Prostate gland (tissue), 2 donors: ENCODE measurements at regions not wholly inside any gene's neighbourhood (a gene's known extent, or its start where the extent isn't known, plus 50 kb on each side); places are given as distances from the start of the nearest gene placed in this dataset.

Source experiments
- DNase-seq: peaks from one replicate; pipeline ENCODE4 v3.0.0-alpha.2; 2019; ENCODE audit warnings: low spot score
- H3K27ac ChIP-seq, 2 donors: fragments of 200-600 bp; sonication (generic); 2 replicates each; pipeline ENCODE4 v1.5.1; 2017 to 2019
- H3K27me3 ChIP-seq: fragments of 200-600 bp; sonication (generic); replicated peaks from 2 replicates; pipeline ENCODE4 v1.5.1; 2019; ENCODE audit not compliant: insufficient read depth
- H3K36me3 ChIP-seq, 2 donors: fragments of 200-600 bp; sonication (generic); 1 replicate in 1 of 2; 2 replicates in 1 of 2; pipeline versions ENCODE4 v1.5.1 to v1.8.1; 2017 to 2019
- H3K4me1 ChIP-seq: fragments of 200-600 bp; sonication (generic); replicated peaks from 2 replicates; pipeline ENCODE4 v1.5.1; 2019
- H3K4me3 ChIP-seq, 2 donors: fragments of 200-600 bp; sonication (generic); 2 replicates each; pipeline ENCODE4 v1.5.1; 2017 to 2019
- H3K9me3 ChIP-seq: fragments of 200-600 bp; sonication (generic); 2 replicates; pipeline ENCODE4 v1.5.1; 2017
- POLR2A ChIP-seq: fragments of 450-650 bp; IDR thresholded peaks from one replicate; pipeline ENCODE4 v1.6.1; 2016; ENCODE audit warnings: antibody characterized with exemption, mild to moderate bottlenecking
- POLR2AphosphoS5 ChIP-seq: sonication (generic); formaldehyde crosslinking; IDR thresholded peaks from one replicate; pipeline ENCODE4 v1.6.1; 2017; ENCODE audit warnings: antibody characterized with exemption
- WGBS: methylation state at CpG from one replicate; pipeline ENCODE4 v1.1.5; 2018; 5-methylcytosine and 5-hydroxymethylcytosine counted together
- intact Hi-C: fragments of 100-400 bp; cut with DNase I; formaldehyde crosslinking; loops from one replicate; pipeline ENCODE4 v1.14.2; 2022
- TF ChIP-seq, protein P1 (sequence below), 4 experiments: fragments of 200-600 bp in 2 of 4; fragments of 450-650 bp in 2 of 4; sonication (generic) in 2 of 4; IDR thresholded peaks; 1 replicate in 3 of 4; 2 replicates in 1 of 4; pipeline ENCODE4 v1.5.1; 2016 to 2019; ENCODE audit warnings: antibody characterized with exemption in 4 of 4, mild to moderate bottlenecking in 2 of 4, moderate library complexity in 2 of 4

GRCh38 chr6:126792340-126793085 lies 326.0 kb upstream of the RSPO3 start:
- no peaks in the 10 kb centered on the region for H3K27me3 ChIP-seq
- H3K4me1 ChIP-seq = no peaks in the 10 kb centered on the region
- TF ChIP-seq POLR2AphosphoS5 (no peak), POLR2A (no peak)
- TF ChIP-seq, protein P1, sequence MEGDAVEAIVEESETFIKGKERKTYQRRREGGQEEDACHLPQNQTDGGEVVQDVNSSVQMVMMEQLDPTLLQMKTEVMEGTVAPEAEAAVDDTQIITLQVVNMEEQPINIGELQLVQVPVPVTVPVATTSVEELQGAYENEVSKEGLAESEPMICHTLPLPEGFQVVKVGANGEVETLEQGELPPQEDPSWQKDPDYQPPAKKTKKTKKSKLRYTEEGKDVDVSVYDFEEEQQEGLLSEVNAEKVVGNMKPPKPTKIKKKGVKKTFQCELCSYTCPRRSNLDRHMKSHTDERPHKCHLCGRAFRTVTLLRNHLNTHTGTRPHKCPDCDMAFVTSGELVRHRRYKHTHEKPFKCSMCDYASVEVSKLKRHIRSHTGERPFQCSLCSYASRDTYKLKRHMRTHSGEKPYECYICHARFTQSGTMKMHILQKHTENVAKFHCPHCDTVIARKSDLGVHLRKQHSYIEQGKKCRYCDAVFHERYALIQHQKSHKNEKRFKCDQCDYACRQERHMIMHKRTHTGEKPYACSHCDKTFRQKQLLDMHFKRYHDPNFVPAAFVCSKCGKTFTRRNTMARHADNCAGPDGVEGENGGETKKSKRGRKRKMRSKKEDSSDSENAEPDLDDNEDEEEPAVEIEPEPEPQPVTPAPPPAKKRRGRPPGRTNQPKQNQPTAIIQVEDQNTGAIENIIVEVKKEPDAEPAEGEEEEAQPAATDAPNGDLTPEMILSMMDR (IDR thresholded peaks at IDR 0.05) = no peak
- no peaks in the 10 kb centered on the region for H3K9me3 ChIP-seq
- intact Hi-C loops = no loop called here
- H3K27ac ChIP-seq = peak overlapping the region in 1 of 2 donors; percentile 1
- H3K4me3 ChIP-seq = no peak overlapping the region
- no peak for DNase-seq
- WGBS = 50% methylated on average over 5 of the region's 5 CpGs
- H3K36me3 ChIP-seq = no peaks in the 10 kb centered on the region

DNA sequence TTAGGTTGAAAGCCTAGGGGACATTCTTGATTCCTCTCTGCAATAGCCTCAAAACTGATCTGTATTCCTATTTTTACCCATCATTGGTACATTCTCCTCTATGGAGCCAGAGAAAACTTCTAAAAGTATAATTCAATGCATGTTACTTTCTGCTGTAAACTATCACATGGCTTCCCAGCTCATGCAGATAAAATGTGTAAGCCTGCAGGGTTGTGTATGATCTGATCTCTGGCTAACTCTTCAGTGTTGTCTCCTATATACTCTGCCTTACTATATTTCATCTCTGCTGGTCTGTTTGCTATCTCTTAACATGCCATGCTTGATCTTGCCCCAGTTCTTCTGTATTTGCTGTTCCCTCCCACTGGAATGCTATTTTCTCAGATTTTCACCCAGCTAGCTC lies 323.3 kb upstream of the RSPO3 start:
- no peaks in the 10 kb centered on the region for H3K4me1 ChIP-seq
- intact Hi-C loops = no loop called here
- DNase-seq = no peak
- H3K27ac ChIP-seq = no peak overlapping the region
- no peaks in the 10 kb centered on the region for H3K27me3 ChIP-seq
- no peak overlapping the region for H3K4me3 ChIP-seq
- TF ChIP-seq, protein P1 (IDR thresholded peaks at IDR 0.05) = no peak
- no peak for TF ChIP-seq POLR2A
- no peak for TF ChIP-seq POLR2AphosphoS5
- H3K36me3 ChIP-seq = no peaks in the 10 kb centered on the region
- no peaks in the 10 kb centered on the region for H3K9me3 ChIP-seq

- TF ChIP-seq POLR2A (no peak), POLR2AphosphoS5 (no peak)
- TF ChIP-seq, protein P1 (IDR thresholded peaks at IDR 0.05) = no peak
- Histone ChIP-seq H3K27me3 (no peaks in the 10 kb centered on the region), H3K27ac (no peak overlapping the region), H3K4me3 (no peak overlapping the region), H3K36me3 (no peaks in the 10 kb centered on the region), H3K9me3 (no peaks in the 10 kb centered on the region), H3K4me1 (no peaks in the 10 kb centered on the region)
- 54% methylated on average over 2 of the region's 2 CpGs for WGBS
- intact Hi-C loops = no loop called here
- no peak for DNase-seq
Observed at GRCh38 chr6:126797981-126798380, 320.5 kb upstream of the RSPO3 start.

DNA sequence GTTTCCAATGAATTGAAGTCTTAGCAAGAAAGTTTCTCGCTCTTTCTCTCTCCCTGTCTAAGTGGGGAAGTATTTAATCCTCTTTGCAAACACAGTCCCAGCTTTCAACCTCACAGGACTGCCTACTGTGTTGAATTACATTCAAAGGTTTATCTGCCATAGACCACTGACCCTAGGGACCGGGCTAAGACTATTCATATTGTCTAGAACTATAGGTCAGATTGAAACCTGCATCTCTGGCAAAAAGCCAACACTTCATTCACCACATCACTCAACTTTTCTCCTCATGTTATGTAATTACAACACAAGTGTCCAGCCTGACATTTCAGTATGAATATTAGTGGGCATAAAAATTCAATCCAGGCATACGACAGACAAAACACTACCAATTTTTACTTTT lies 314.7 kb upstream of the RSPO3 start:
- WGBS = 68% methylated on average over 3 of the region's 3 CpGs
- intact Hi-C loops = loop anchor here (5.0 to 10.0 kb wide), 3 partner anchors 311 to 461 kb away; partner anchors contain the start of genes RNF146 and RSPO3
- Histone ChIP-seq H3K4me1 (no peaks in the 10 kb centered on the region), H3K27ac (no peak overlapping the region), H3K36me3 (no peaks in the 10 kb centered on the region), H3K27me3 (no peaks in the 10 kb centered on the region), H3K9me3 (no peaks in the 10 kb centered on the region), H3K4me3 (no peak overlapping the region)
- no peak for DNase-seq
- TF ChIP-seq POLR2AphosphoS5 (no peak), POLR2A (no peak)
- TF ChIP-seq, protein P1 (IDR thresholded peaks at IDR 0.05) = no peak
